ENCODE measurements at regions not wholly inside any gene's neighbourhood (a gene's known extent, or its start where the extent isn't known, plus 50 kb on each side); places are given as distances from the start of the nearest gene placed in this dataset.

DNA sequence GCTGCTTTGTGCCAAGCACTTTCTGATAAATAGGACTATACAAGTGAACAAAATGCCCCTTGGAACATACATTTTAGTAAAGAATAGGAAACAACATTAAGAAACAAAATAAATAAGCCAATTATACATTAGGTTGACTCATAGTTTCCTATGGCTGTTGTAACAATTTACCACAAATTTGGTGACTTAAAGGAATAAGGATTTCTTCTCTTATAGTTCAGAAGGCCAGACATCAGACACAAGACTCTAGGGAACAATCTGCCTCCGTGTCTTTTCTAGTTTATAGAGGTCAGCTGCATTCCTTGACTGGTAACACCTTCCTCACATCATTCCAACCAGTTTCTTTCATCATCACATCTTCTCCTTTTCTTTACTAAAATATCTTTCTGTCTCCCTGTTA, 235.9 kb upstream of the PCDH18 start:
- no peaks in the 10 kb centered on the region for H3K4me1 ChIP-seq (ENCODE audit: control insufficient read depth in 2 of 3, insufficient read depth in 2 of 3, low read depth in 1 of 3, low read length in 3 of 3)
- intact Hi-C loops (cut with DNase I), result no loop called here
- DNase-seq (no peak), FAIRE-seq (no peak)
- no peak overlapping the region for H3K9ac ChIP-seq (ENCODE audit: low read length in 3 of 3)
- no peaks in the 10 kb centered on the region for H3K9me3 ChIP-seq (ENCODE audit: control insufficient read depth in 2 of 3, insufficient read depth in 1 of 3, low read length in 3 of 3)
- H3K36me3 ChIP-seq (ENCODE audit: control insufficient read depth in 2 of 3, insufficient read depth in 3 of 3, low read length in 3 of 3), result no peaks in the 10 kb centered on the region
- H3K4me3 ChIP-seq (ENCODE audit: low read length in 3 of 3), result no peak overlapping the region
- no peak overlapping the region for H3K27ac ChIP-seq (ENCODE audit: low read depth in 2 of 2, low read length in 2 of 2)
- TF ChIP-seq, protein P1, sequence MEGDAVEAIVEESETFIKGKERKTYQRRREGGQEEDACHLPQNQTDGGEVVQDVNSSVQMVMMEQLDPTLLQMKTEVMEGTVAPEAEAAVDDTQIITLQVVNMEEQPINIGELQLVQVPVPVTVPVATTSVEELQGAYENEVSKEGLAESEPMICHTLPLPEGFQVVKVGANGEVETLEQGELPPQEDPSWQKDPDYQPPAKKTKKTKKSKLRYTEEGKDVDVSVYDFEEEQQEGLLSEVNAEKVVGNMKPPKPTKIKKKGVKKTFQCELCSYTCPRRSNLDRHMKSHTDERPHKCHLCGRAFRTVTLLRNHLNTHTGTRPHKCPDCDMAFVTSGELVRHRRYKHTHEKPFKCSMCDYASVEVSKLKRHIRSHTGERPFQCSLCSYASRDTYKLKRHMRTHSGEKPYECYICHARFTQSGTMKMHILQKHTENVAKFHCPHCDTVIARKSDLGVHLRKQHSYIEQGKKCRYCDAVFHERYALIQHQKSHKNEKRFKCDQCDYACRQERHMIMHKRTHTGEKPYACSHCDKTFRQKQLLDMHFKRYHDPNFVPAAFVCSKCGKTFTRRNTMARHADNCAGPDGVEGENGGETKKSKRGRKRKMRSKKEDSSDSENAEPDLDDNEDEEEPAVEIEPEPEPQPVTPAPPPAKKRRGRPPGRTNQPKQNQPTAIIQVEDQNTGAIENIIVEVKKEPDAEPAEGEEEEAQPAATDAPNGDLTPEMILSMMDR (IDR thresholded peaks at IDR 0.05; ENCODE audit: borderline replicate concordance, extremely low read depth, insufficient read depth), result no peak
- no peaks in the 10 kb centered on the region for H3K27me3 ChIP-seq (ENCODE audit: control insufficient read depth, insufficient read depth, low read length)

GRCh38 chr4:137762591-137762990, 230.3 kb upstream of the PCDH18 start:
- Histone ChIP-seq H3K4me1 (ENCODE audit: control insufficient read depth in 2 of 3, insufficient read depth in 2 of 3, low read depth in 1 of 3, low read length in 3 of 3) (no peaks in the 10 kb centered on the region), H3K27me3 (ENCODE audit: control insufficient read depth, insufficient read depth, low read length) (no peaks in the 10 kb centered on the region), H3K9me3 (ENCODE audit: control insufficient read depth in 2 of 3, insufficient read depth in 1 of 3, low read length in 3 of 3) (no peaks in the 10 kb centered on the region), H3K27ac (ENCODE audit: low read depth in 2 of 2, low read length in 2 of 2) (no peak overlapping the region), H3K36me3 (ENCODE audit: control insufficient read depth in 2 of 3, insufficient read depth in 3 of 3, low read length in 3 of 3) (no peaks in the 10 kb centered on the region), H3K9ac (ENCODE audit: low read length in 3 of 3) (no peak overlapping the region), H3K4me3 (ENCODE audit: low read length in 3 of 3) (no peak overlapping the region)
- DNase-seq (no peak), FAIRE-seq (no peak)
- TF ChIP-seq, protein P1 (IDR thresholded peaks at IDR 0.05; ENCODE audit: borderline replicate concordance, extremely low read depth, insufficient read depth), result no peak
- intact Hi-C loops (cut with DNase I), result no loop called here

DNA sequence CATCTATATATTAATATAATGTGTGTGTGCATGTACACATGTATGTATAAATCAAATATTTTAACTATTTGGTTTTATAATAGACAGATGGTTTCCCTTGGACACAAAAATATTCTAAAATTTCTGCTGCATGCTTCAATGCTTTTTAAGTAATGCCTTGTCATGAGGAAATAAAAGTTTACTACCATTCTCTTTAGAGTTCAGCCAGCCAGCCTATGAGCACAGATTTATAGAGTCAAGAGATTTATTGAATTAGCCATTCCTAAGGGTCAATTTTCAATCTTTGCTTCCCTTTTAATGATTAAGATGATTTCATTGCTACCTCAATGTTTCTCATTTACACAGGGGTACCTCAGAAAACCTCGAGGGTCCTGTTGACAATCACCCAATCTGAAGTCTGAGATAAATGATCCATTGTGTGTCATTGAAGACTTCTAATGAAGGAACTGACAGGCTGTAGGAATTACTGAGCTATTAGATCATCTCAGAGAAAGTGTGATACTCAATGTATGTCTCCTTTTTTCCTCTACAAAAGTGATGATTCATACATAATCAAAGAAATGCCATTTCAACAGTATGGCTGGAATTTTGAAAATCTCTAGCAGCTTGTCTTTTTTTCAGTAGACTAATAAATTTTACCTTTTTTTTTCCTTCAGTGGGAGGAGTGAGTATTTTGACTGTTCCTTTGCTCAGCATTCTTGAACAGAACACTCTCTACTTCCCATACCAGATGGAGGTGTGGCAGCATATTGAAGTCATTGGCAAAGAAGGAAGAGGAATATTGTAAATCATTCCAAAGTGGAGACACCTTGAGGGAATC, 222.6 kb upstream of the PCDH18 start:
- no peaks in the 10 kb centered on the region for H3K4me1 ChIP-seq (ENCODE audit: control insufficient read depth in 2 of 3, insufficient read depth in 2 of 3, low read depth in 1 of 3, low read length in 3 of 3)
- H3K9me3 ChIP-seq (ENCODE audit: control insufficient read depth in 2 of 3, insufficient read depth in 1 of 3, low read length in 3 of 3), result no peaks in the 10 kb centered on the region
- TF ChIP-seq, protein P1 (IDR thresholded peaks at IDR 0.05; ENCODE audit: borderline replicate concordance, extremely low read depth, insufficient read depth), result no peak
- H3K36me3 ChIP-seq (ENCODE audit: control insufficient read depth in 2 of 3, insufficient read depth in 3 of 3, low read length in 3 of 3), result no peaks in the 10 kb centered on the region
- H3K27me3 ChIP-seq (ENCODE audit: control insufficient read depth, insufficient read depth, low read length), result no peaks in the 10 kb centered on the region
- no peak overlapping the region for H3K4me3 ChIP-seq (ENCODE audit: low read length in 3 of 3)
- DNase-seq, result peak in 2 of 5 donors; percentile 61 to 64
- no peak for FAIRE-seq
- H3K27ac ChIP-seq (ENCODE audit: low read depth in 2 of 2, low read length in 2 of 2), result no peak overlapping the region
- intact Hi-C loops (cut with DNase I), result no loop called here
- H3K9ac ChIP-seq (ENCODE audit: low read length in 3 of 3), result no peak overlapping the region

All from kidney (tissue), 13 donors.